H9 (cell line): ENCODE measurements at regions not wholly inside any gene's neighbourhood (a gene's known extent, or its start where the extent isn't known, plus 50 kb on each side); places are given as distances from the start of the nearest gene placed in this dataset.

Source experiments
- DNase-seq: peaks from one replicate; pipeline ENCODE4 v3.0.0-alpha.2; 2017
- H2AFZ ChIP-seq: one replicate; pipeline ENCODE4 v1.6.1; 2013; ENCODE audit warnings: mild to moderate bottlenecking, low read length, control low read depth, moderate library complexity
- H2AK5ac ChIP-seq: 2 replicates; pipeline ENCODE4 v1.6.1; 2013; ENCODE audit warnings: low read length, control low read depth, mixed read lengths; ENCODE audit not compliant: insufficient read length
- H2BK120ac ChIP-seq: one replicate; pipeline ENCODE4 v1.6.1; 2013; ENCODE audit warnings: low read depth, mild to moderate bottlenecking, low read length, control low read depth, inconsistent platforms; ENCODE audit not compliant: poor library complexity, severe bottlenecking
- H2BK12ac ChIP-seq: 2 replicates; pipeline ENCODE4 v1.6.1; 2013; ENCODE audit warnings: low read length, control low read depth, mixed read lengths, low read depth; ENCODE audit not compliant: insufficient read length
- H2BK15ac ChIP-seq: 2 replicates; pipeline ENCODE4 v1.6.1; 2013; ENCODE audit warnings: low read depth, low read length, control low read depth
- H2BK20ac ChIP-seq: one replicate; pipeline ENCODE4 v1.6.1; 2013; ENCODE audit warnings: low read depth, mild to moderate bottlenecking, low read length, control low read depth, inconsistent platforms; ENCODE audit not compliant: poor library complexity, severe bottlenecking
- H2BK5ac ChIP-seq: 2 replicates; pipeline ENCODE4 v1.6.1; 2013; ENCODE audit warnings: low read length, control low read depth, mixed read lengths; ENCODE audit not compliant: insufficient read length
- H3K14ac ChIP-seq: 2 replicates; pipeline ENCODE4 v1.6.1; 2013; ENCODE audit warnings: low read length, control low read depth; ENCODE audit not compliant: insufficient read depth
- H3K18ac ChIP-seq: 2 replicates; pipeline ENCODE4 v1.6.1; 2013; ENCODE audit warnings: low read depth, mild to moderate bottlenecking, mixed read lengths, low read length, control low read depth; ENCODE audit not compliant: insufficient read length
- H3K23ac ChIP-seq: 2 replicates; pipeline ENCODE4 v1.6.1; 2013; ENCODE audit warnings: low read length, control low read depth, mixed read lengths, low read depth; ENCODE audit not compliant: insufficient read length
- H3K23me2 ChIP-seq: 2 replicates; pipeline ENCODE4 v1.6.1; 2013; ENCODE audit warnings: low read depth, mild to moderate bottlenecking, mixed read lengths, low read length, control low read depth; ENCODE audit not compliant: insufficient read length, poor library complexity, severe bottlenecking
- H3K27ac ChIP-seq: 2 replicates; pipeline ENCODE4 v1.5.1; 2013; ENCODE audit warnings: low read length, control low read depth, mixed read lengths, low read depth; ENCODE audit not compliant: insufficient read length
- H3K27me3 ChIP-seq: 2 replicates; pipeline ENCODE4 v1.6.1; 2013; ENCODE audit warnings: low read length, control low read depth, inconsistent platforms; ENCODE audit not compliant: insufficient read depth
- H3K4ac ChIP-seq: 2 replicates; pipeline ENCODE4 v1.6.1; 2013; ENCODE audit warnings: low read depth, mild to moderate bottlenecking, control low read depth, inconsistent platforms, low read length, moderate library complexity
- H3K4me1 ChIP-seq: 2 replicates; pipeline ENCODE4 v1.6.1; 2013; ENCODE audit warnings: low read length, control low read depth, inconsistent platforms; ENCODE audit not compliant: insufficient read depth
- H3K4me2 ChIP-seq: 2 replicates; pipeline ENCODE4 v1.6.1; 2013; ENCODE audit warnings: low read length, control low read depth, mixed read lengths; ENCODE audit not compliant: insufficient read length, insufficient read depth
- H3K56ac ChIP-seq: 2 replicates; pipeline ENCODE4 v1.6.1; 2013; ENCODE audit warnings: low read depth, mild to moderate bottlenecking, mixed read lengths, low read length, control low read depth; ENCODE audit not compliant: insufficient read length
- H3K79me1 ChIP-seq: 2 replicates; pipeline ENCODE4 v1.6.1; 2013; ENCODE audit warnings: low read depth, mild to moderate bottlenecking, moderate library complexity, low read length, control low read depth, inconsistent platforms; ENCODE audit not compliant: insufficient read depth, poor library complexity, severe bottlenecking
- H3K79me2 ChIP-seq: 2 replicates; pipeline ENCODE4 v1.6.1; 2013; ENCODE audit warnings: low read length, control low read depth, inconsistent platforms; ENCODE audit not compliant: insufficient read depth
- H3K9ac ChIP-seq: 2 replicates; pipeline ENCODE4 v1.6.1; 2013; ENCODE audit warnings: low read length, control low read depth, mixed read lengths; ENCODE audit not compliant: insufficient read length; ENCODE audit errors: extremely low read depth
- H3K9me3 ChIP-seq: one replicate; pipeline ENCODE4 v1.6.1; 2013; ENCODE audit warnings: low read depth, low read length, inconsistent platforms; ENCODE audit not compliant: control insufficient read depth
- H3T11ph ChIP-seq: one replicate; pipeline ENCODE4 v1.6.1; 2013; ENCODE audit warnings: mild to moderate bottlenecking, low read length, control low read depth, inconsistent platforms
- H4K20me1 ChIP-seq: one replicate; pipeline ENCODE4 v1.6.1; 2013; ENCODE audit not compliant: control insufficient read depth, insufficient read length, insufficient read depth
- H4K5ac ChIP-seq: 2 replicates; pipeline ENCODE4 v1.6.1; 2013; ENCODE audit warnings: low read depth, mild to moderate bottlenecking, mixed read lengths, low read length, control low read depth; ENCODE audit not compliant: insufficient read length
- H4K8ac ChIP-seq: replicated peaks from 2 replicates; pipeline ENCODE4 v1.6.1; 2013; ENCODE audit warnings: low read length, control low read depth, mixed read lengths, low read depth; ENCODE audit not compliant: insufficient read length
- H4K91ac ChIP-seq: 2 replicates; pipeline ENCODE4 v1.6.1; 2013; ENCODE audit warnings: low read depth, mild to moderate bottlenecking, moderate library complexity, mixed read lengths, low read length, control low read depth; ENCODE audit not compliant: insufficient read length
- H3K27ac Mint-ChIP-seq, 3 experiments: 2 replicates in 2 of 3; 3 replicates in 1 of 3; pipeline ENCODE4 v1.8.0; 2020 to 2021; ENCODE audit warnings: mixed read lengths in 3 of 3, mild to moderate bottlenecking in 1 of 3, moderate library complexity in 1 of 3
- H3K27me3 Mint-ChIP-seq: 2 replicates; pipeline ENCODE4 v1.8.0; 2021; ENCODE audit warnings: low read depth, mild to moderate bottlenecking, moderate library complexity, mixed read lengths
- H3K36me3 Mint-ChIP-seq, 3 experiments: 2 replicates in 2 of 3; 3 replicates in 1 of 3; pipeline ENCODE4 v1.8.0; 2020 to 2021; ENCODE audit warnings: low read depth in 3 of 3, mixed read lengths in 3 of 3; ENCODE audit not compliant: insufficient read depth in 1 of 3
- H3K4me1 Mint-ChIP-seq, 2 experiments: 2 replicates each; pipeline ENCODE4 v1.8.0; 2020; ENCODE audit warnings: mixed read lengths in 2 of 2
- H3K4me3 Mint-ChIP-seq, 2 experiments: 2 replicates in 1 of 2; 3 replicates in 1 of 2; pipeline ENCODE4 v1.8.0; 2020 to 2021; ENCODE audit warnings: mild to moderate bottlenecking in 2 of 2, mixed read lengths in 2 of 2, moderate library complexity in 1 of 2
- H3K9me3 Mint-ChIP-seq, 2 experiments: 2 replicates in 1 of 2; 3 replicates in 1 of 2; pipeline ENCODE4 v1.8.0; 2020; ENCODE audit warnings: mild to moderate bottlenecking in 2 of 2, mixed read lengths in 2 of 2, moderate library complexity in 1 of 2
- CTCF ChIP-seq: fragments of 200-600 bp; sonication (generic); conservative IDR thresholded peaks from 3 replicates; pipeline ENCODE4 v1.8.0; 2021; ENCODE audit warnings: antibody characterized with exemption, mild to moderate bottlenecking
- WGBS: extraction: QIAGEN DNeasy Blood & Tissue Kit; methylation state at CpG from one replicate; pipeline ENCODE4 v1.1.7; 2013; ENCODE audit warnings: missing lambda C conversion rate, low lambda C conversion rate, mixed read lengths; ENCODE audit not compliant: insufficient read length; ENCODE audit errors: extremely low coverage; 5-methylcytosine and 5-hydroxymethylcytosine counted together

- Histone ChIP-seq H3K79me2 (no peaks in the 10 kb centered on the region), H3K23ac (no peak overlapping the region), H2BK5ac (no peak overlapping the region), H3K4ac (no peak overlapping the region), H3K27me3 (no peaks in the 10 kb centered on the region), H2BK12ac (no peak overlapping the region), H4K20me1 (no peaks in the 10 kb centered on the region), H3K27ac (no peak overlapping the region), H3K14ac (no peak overlapping the region), H2AFZ (no peak overlapping the region), H3K23me2 (no peaks in the 10 kb centered on the region), H4K8ac (no peak overlapping the region), H3K4me1 (peaks cover 2% of the 10 kb centered on the region; the same call in 1 of the 2 replicates), H2BK20ac (no peak overlapping the region), H3K79me1 (no peaks in the 10 kb centered on the region), H3K18ac (no peak overlapping the region), H2AK5ac (no peak overlapping the region), H3K56ac (no peak overlapping the region), H3K4me2 (no peak overlapping the region), H3K9me3 (no peaks in the 10 kb centered on the region), H4K91ac (no peak overlapping the region), H3K9ac (no peak overlapping the region), H3T11ph (no peak overlapping the region), H2BK15ac (no peak overlapping the region), H2BK120ac (no peak overlapping the region), H4K5ac (no peak overlapping the region)
- Mint-ChIP-seq H3K4me3 (no peak overlapping the region), H3K4me1 (peaks cover 8 to 11% of the 10 kb centered on the region in 2 experiments), H3K27me3 (no peaks in the 10 kb centered on the region; the same call in 1 of the 2 replicates), H3K27ac (no peak overlapping the region), H3K9me3 (no peaks in the 10 kb centered on the region), H3K36me3 (no peaks in the 10 kb centered on the region)
- WGBS = no CpG with 5 or more reads among the region's 3 CpGs
- no peak for TF ChIP-seq CTCF
- no peak for DNase-seq
Measured at GRCh38 chr1:225707824-225708223, 54.9 kb upstream of the ENAH start.
